ENCODE measurements at regions not wholly inside any gene's neighbourhood (a gene's known extent, or its start where the extent isn't known, plus 50 kb on each side); places are given as distances from the start of the nearest gene placed in this dataset.

DNA sequence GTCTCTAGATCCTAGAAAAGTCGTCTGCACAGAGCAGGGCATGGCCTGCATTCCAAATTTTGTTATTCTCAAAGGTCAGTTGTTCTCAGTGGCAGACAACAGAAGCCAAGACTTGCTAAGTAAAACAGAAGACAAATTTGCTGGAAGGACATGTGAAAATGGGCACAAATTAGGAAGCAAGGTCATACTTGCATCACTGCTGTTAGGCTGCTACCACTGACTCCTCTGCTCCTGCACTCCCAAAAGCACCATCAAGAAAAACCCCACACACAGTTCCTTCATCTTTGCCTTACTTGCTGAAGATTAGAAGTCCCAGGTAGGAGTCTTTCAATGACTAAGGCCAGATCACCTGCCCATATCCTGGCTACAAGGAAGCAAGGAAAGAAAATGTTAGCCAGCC lies 69.9 kb upstream of the ATP2C1 start:
- H3K9me3 ChIP-seq (ENCODE audit: low read depth, low read length, poor library complexity, severe bottlenecking), result no peaks in the 10 kb centered on the region
- POLR2A ChIA-PET (ENCODE audit: low non-redundant PET), result no interaction called here
- no peaks in the 10 kb centered on the region for H3K4me1 ChIP-seq (ENCODE audit: insufficient read depth, low read length, poor library complexity, severe bottlenecking)
- no peaks in the 10 kb centered on the region for H3K36me3 ChIP-seq (ENCODE audit: insufficient read depth, low read length, poor library complexity, severe bottlenecking)
- no peak overlapping the region for H3K4me3 ChIP-seq (ENCODE audit: low read depth, low read length, poor library complexity, severe bottlenecking)
- H3K27me3 ChIP-seq (replicated peaks; ENCODE audit: insufficient read depth, low read depth, low read length, poor library complexity), result no peaks in the 10 kb centered on the region
- BruUV-seq (replicated peaks), result no TSS peak
- TF ChIP-seq EZH2 (IDR thresholded peaks at IDR 0.05; ENCODE audit: borderline replicate concordance, low read depth, low read length, poor library complexity, severe bottlenecking), result no peak
- TF ChIP-seq, protein P1, sequence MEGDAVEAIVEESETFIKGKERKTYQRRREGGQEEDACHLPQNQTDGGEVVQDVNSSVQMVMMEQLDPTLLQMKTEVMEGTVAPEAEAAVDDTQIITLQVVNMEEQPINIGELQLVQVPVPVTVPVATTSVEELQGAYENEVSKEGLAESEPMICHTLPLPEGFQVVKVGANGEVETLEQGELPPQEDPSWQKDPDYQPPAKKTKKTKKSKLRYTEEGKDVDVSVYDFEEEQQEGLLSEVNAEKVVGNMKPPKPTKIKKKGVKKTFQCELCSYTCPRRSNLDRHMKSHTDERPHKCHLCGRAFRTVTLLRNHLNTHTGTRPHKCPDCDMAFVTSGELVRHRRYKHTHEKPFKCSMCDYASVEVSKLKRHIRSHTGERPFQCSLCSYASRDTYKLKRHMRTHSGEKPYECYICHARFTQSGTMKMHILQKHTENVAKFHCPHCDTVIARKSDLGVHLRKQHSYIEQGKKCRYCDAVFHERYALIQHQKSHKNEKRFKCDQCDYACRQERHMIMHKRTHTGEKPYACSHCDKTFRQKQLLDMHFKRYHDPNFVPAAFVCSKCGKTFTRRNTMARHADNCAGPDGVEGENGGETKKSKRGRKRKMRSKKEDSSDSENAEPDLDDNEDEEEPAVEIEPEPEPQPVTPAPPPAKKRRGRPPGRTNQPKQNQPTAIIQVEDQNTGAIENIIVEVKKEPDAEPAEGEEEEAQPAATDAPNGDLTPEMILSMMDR (conservative IDR thresholded peaks at IDR 0.05; ENCODE audit: low read depth, low read length), result no peak
- intact Hi-C loops (cut with micrococcal nuclease; ENCODE audit: unreplicated experiment), result no loop called here
- no peak for DNase-seq (ENCODE audit: low spot score)
- no peak overlapping the region for H3K27ac ChIP-seq (ENCODE audit: low read depth, low read length, poor library complexity, severe bottlenecking)
- CTCF ChIA-PET, result no interaction called here

DNA sequence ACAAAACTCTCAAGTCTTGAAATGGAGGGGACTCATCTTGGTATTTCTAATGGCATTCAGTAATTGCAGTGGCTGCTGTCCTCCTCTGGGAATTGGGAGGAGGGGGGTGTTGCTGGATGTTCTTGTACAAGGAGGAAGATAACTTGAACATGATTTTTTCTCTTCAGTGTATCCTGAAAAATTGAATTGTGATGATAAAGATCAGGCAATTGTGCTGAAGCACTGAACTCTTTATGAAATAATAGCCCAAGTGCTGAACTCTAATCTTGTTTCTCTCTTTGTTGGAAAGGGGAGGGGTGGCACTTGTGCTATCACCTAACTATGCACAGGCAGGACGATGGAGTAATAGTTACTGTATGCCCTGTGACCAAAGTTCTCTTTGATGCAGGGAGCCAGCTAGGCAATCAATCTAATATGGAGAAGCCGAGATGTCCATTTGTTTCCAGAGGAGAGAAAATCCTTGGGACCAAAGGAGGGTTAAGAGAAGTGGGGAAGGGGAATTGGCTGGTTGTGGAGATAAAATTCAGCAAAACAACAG lies 68.1 kb upstream of the ATP2C1 start:
- no peak overlapping the region for H3K4me3 ChIP-seq (ENCODE audit: low read depth, low read length, poor library complexity, severe bottlenecking)
- H3K27ac ChIP-seq (ENCODE audit: low read depth, low read length, poor library complexity, severe bottlenecking), result no peak overlapping the region
- TF ChIP-seq, protein P1 (conservative IDR thresholded peaks at IDR 0.05; ENCODE audit: low read depth, low read length), result no peak
- no peak for TF ChIP-seq EZH2 (IDR thresholded peaks at IDR 0.05; ENCODE audit: borderline replicate concordance, low read depth, low read length, poor library complexity, severe bottlenecking)
- no peaks in the 10 kb centered on the region for H3K4me1 ChIP-seq (ENCODE audit: insufficient read depth, low read length, poor library complexity, severe bottlenecking)
- POLR2A ChIA-PET (ENCODE audit: low non-redundant PET), result no interaction called here
- BruUV-seq (replicated peaks), result no TSS peak
- DNase-seq (ENCODE audit: low spot score), result no peak
- intact Hi-C loops (cut with micrococcal nuclease; ENCODE audit: unreplicated experiment), result no loop called here
- no peaks in the 10 kb centered on the region for H3K27me3 ChIP-seq (replicated peaks; ENCODE audit: insufficient read depth, low read depth, low read length, poor library complexity)
- no peaks in the 10 kb centered on the region for H3K36me3 ChIP-seq (ENCODE audit: insufficient read depth, low read length, poor library complexity, severe bottlenecking)
- CTCF ChIA-PET, result no interaction called here
- H3K9me3 ChIP-seq (ENCODE audit: low read depth, low read length, poor library complexity, severe bottlenecking), result no peaks in the 10 kb centered on the region

DNA sequence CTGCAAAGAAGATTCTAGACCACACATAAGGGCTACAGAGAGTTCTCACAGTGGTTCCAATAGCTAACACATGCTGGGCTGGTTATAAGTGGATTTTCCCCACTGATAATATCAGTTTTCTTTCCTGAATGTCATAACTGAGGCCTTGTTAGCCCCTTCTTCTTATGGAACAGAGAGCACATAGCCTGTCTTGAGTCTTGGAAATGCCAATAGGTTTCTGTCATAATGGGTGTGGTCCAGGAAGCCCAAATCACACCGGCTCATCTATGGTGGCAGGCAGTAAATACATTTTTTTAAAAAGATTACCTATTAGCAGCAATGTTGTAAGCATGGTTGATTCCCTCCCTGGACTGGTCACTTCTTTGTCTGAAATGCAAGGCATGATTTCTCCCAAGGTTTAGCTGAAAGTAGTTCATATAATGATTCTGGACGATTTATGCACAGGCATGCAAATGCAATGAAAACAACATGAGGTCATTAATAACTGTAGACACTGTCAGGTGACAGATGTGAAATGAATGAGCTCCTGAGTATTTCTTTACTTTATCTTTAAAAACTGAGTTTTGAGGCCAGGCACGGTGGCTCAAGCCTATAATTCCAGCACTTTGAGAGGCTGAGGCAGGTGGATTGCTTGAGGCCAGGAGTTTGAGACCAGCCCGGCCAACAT lies 67.2 kb upstream of the ATP2C1 start:
- POLR2A ChIA-PET (ENCODE audit: low non-redundant PET), result interaction anchor here (0.6 kb wide), 1 partner anchor 331 kb away, joined by 3 read pairs; no protein-coding TSS in a partner anchor
- no TSS peak for BruUV-seq (replicated peaks)
- intact Hi-C loops (cut with micrococcal nuclease; ENCODE audit: unreplicated experiment), result no loop called here
- no peaks in the 10 kb centered on the region for H3K27me3 ChIP-seq (replicated peaks; ENCODE audit: insufficient read depth, low read depth, low read length, poor library complexity)
- no peak overlapping the region for H3K4me3 ChIP-seq (ENCODE audit: low read depth, low read length, poor library complexity, severe bottlenecking)
- CTCF ChIA-PET, result no interaction called here
- DNase-seq (ENCODE audit: low spot score), result no peak
- H3K27ac ChIP-seq (ENCODE audit: low read depth, low read length, poor library complexity, severe bottlenecking), result no peak overlapping the region
- H3K4me1 ChIP-seq (ENCODE audit: insufficient read depth, low read length, poor library complexity, severe bottlenecking), result peaks cover 4% of the 10 kb centered on the region
- H3K36me3 ChIP-seq (ENCODE audit: insufficient read depth, low read length, poor library complexity, severe bottlenecking), result no peaks in the 10 kb centered on the region
- TF ChIP-seq, protein P1 (conservative IDR thresholded peaks at IDR 0.05; ENCODE audit: low read depth, low read length), result no peak
- TF ChIP-seq EZH2 (IDR thresholded peaks at IDR 0.05; ENCODE audit: borderline replicate concordance, low read depth, low read length, poor library complexity, severe bottlenecking), result no peak
- no peaks in the 10 kb centered on the region for H3K9me3 ChIP-seq (ENCODE audit: low read depth, low read length, poor library complexity, severe bottlenecking)
